Activated CD4-positive, alpha-beta T cell treated with anti-CD3 and anti-CD28 coated beads for 48 hours (primary cell): ENCODE measurements at regions not wholly inside any gene's neighbourhood (a gene's known extent, or its start where the extent isn't known, plus 50 kb on each side); places are given as distances from the start of the nearest gene placed in this dataset.
"Not testable (repeated sequence)": the region's sequence is repeated elsewhere in the genome, so short reads cannot be mapped to it uniquely, and the experiment has no call there.

Experiments used
- DNase-seq: peaks from one replicate; pipeline ENCODE4 v3.0.0-alpha.2; 2020

- DNase-seq, result no peak
Measured at GRCh38 chr10:131567279-131568162, 256.0 kb upstream of the TCERG1L start.

GRCh38 chr10:131568866-131569265 lies 257.3 kb upstream of the TCERG1L start:
- DNase-seq, result no peak

DNA sequence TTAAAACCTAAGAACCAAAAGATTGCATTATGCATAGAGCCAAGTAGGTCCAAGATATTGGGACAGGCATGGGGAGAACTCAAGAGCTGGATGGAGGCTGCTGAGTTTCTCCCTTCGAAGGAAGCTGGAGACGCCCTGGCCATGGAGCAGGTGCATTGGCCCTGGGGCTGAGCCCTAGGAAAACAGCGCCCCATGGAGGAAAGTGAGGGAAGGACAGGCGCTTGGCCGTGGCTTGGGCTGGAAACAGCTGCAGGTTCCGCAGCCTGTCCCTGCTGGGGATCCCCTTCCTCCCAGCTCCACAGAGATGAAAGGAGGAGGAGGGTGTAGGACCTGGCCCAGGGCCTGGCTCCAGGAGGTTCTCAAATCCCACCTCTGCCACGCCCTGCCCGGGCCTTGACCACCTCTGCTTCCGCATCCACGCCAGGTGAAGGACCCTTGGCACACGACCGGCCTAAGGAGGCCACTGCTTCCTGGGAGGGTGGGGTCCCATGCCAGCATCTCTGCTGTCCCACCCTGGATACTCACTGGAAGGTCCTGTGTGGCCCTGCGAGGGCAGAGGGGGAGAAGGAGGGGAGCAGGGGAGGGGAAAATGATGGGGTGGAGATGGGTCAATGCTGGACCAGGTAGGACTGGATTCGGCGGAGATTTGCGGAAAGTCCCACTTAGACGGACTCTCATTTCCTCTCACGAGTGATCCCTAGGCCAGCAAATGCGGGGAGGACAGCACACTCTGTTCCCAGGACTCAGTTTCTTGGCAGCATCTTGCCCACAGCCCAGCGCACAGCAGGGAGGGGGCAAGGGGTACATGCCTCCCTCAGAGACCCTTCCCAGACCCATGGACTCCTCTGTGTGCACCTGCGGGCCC lies 258.6 kb upstream of the TCERG1L start:
- DNase-seq, result peak; percentile 15

- no peak for DNase-seq
Measured at GRCh38 chr10:131570716-131571307, 259.3 kb upstream of the TCERG1L start.

DNA sequence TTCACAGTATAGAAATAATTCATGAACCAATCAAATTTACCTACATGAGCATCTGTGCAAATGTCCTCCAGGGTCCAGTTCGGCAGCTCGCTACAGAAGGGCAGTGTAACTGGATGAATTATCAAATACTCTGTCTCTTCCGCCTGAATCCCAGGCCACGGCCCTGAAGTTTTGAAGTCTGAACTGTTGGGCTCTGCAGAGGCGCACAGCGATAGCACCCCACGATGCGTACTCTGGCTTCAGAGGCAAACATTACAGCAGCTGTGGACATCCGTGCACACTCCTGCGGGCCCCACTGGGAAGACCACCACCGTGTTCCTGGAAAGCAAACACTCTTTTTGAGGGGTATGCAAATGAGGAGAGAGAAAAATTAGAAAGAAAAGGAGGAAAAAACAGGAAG lies 259.8 kb upstream of the TCERG1L start:
- no peak for DNase-seq

- DNase-seq, result no peak
Measured at GRCh38 chr10:131571865-131572264, 260.3 kb upstream of the TCERG1L start.

- no peak for DNase-seq
Measured at GRCh38 chr10:131573256-131573655, 261.7 kb upstream of the TCERG1L start.

GRCh38 chr10:131573707-131574106 lies 262.2 kb upstream of the TCERG1L start:
- DNase-seq, result no peak

GRCh38 chr10:131574363-131574706 lies 262.8 kb upstream of the TCERG1L start:
- no peak for DNase-seq

DNA sequence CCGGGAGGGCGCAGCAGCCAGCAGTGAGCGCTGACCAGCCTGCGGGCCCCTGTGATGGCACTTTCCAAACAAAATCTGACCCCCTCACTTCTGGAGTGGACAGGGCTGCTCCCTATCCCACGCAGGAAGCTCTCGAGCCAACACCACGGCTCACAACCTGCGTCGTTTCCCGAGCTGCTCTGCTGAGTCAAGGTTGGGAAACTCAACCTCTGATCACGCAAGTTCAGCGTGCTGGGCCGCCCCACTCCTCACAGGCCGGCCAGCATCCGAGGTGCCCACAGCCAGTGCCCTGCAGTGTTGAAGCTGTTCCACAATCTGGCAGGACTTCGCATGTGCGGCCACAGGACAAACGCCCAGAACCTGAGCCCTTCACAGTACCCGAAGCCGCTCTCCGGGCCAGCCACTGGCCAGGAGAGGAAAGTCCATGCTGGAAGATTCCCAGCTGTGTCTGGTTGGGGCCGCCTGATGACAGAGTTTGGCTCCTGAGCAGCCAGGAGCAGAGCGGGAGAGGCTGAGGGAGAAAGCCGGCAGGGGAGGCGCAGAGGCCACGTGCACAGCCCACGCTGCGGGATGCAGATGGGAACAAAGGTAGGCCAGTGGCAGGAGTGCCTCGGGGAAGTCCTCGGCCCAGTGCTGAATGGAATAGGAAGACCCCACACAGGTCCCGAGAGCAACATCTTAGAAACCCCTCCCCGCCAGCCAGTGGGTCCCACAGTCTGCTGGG lies 263.3 kb upstream of the TCERG1L start:
- DNase-seq, result no peak

DNA sequence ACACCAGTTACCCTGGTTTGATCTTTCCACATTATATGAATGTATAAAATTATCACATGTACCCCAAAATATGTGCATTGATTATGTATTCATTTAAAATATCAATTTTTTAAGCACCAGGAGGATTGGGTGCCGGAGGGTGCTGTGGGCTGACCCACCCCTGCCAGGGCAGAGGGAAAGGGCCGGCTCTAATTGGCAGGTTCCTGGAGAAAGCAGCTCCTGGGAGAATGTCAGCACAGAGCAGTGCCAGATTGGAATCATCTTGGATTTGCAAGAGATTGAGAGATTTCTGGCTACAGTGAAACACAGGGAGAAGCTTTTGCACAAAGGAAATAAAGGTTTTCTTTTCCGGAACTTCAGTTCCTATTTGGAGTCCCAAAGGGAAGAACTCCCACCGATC lies 264.4 kb upstream of the TCERG1L start:
- no peak for DNase-seq

- DNase-seq, result no peak
Measured at GRCh38 chr10:131576341-131577177, 265.0 kb upstream of the TCERG1L start.

GRCh38 chr10:131577178-131577555 lies 265.6 kb upstream of the TCERG1L start:
- no peak for DNase-seq

GRCh38 chr10:131577786-131578471 lies 266.4 kb upstream of the TCERG1L start:
- no peak for DNase-seq

DNA sequence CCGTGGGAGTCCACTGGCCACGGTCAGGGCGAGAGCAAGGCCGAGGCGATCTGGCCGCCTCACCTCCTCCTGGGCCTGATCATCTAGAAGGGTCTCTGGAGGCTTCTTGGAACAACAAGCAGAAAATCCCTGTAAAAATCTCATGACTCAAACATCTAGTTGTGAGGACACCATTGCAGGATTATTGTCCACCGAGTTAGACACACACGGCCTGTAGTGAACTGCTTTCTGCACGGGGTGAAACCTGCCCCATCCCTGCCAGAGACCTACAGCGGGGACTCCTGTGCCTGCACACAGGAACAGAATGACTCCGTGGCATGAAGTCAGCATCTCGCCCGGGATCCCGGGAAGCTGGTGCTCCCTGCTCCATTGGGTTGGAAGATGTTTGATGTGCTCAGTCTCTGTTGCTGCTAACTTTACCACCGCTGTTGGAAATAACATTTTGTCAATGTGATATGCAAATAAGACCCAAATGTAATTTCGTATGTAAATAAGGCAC lies 267.0 kb upstream of the TCERG1L start:
- no peak for DNase-seq

DNA sequence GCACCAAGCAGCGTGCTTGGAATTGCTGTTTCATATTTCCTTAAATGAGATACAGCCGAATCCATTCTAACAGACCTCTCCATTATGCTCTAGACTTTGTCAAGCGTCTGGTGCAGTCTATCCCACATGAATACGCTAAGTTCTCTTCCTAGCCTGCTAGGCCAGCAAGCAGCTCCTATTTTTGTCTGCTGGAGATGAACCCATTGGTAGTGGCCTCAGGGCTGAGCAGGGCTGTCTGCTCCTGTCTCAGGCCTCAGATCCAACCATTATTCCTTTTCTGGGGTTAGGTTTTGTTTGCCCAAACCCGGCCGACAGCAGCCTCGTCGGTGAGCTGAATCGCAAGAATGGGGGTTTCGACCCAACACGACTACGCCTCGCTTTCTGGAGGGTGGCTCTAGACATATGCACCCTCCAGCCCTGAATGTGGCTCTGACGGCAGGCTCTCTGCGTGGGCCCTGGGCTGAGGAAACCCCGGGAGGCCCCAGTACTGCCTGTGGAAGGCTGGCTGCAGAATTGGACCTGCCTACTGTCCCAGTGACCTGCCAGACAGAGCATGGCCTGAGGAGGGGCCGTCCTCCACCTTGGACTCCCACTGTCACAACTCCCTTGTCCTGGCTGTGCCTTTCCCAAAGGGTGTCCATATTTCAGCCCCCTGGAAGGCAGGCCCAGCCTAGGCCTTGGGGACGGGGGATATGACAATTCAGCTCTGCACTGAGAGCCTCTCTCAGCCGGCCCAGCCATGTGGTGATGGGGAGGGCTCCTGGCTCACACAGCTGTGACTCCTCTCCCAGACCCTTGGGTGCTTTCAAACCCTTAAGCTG lies 267.9 kb upstream of the TCERG1L start:
- no peak for DNase-seq

- no peak for DNase-seq
Measured at GRCh38 chr10:131580076-131580652, 268.6 kb upstream of the TCERG1L start.

GRCh38 chr10:131580674-131581073 lies 269.2 kb upstream of the TCERG1L start:
- DNase-seq, result no peak

DNA sequence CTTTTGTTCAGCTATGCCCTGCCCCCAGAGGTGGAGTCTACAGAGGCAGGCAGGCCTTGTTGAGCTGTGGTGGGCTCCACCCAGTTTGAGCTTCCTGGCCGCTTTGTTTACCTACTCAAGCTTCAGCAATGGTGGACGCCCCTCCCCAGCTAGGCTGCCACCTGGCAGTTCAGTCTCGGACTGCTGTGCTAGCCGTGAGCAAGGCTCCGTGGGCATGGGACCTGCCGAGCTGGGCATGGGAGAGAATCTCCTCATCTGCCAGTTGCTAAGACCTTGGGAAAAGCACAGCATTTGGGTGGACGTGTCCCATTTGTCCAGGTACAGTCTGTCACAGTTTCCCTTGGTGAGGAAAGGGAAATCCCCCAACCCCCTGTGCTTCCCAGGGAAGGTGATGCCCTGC lies 270.0 kb upstream of the TCERG1L start:
- not testable (repeated sequence) for DNase-seq

GRCh38 chr10:131584287-131584686 lies 272.8 kb upstream of the TCERG1L start:
- DNase-seq, result no peak
